Endothelial cell of umbilical vein (primary cell): ENCODE measurements at regions not wholly inside any gene's neighbourhood (a gene's known extent, or its start where the extent isn't known, plus 50 kb on each side); places are given as distances from the start of the nearest gene placed in this dataset.

Experiments
- BruUV-seq: library from RNA; stranded (reverse); fragments of 400-500 nt; replicated peaks from 2 replicates; lab custom pipeline; 2021; lab: Mats Ljungman, UMichigan
- CTCF ChIA-PET: fragments of 300-600, 350-600 bp; sonication (Branson Sonifier 250); formaldehyde crosslinking; loops from one replicate; lab custom pipeline; 2021; ENCODE audit warnings: antibody characterized with exemption, inconsistent platforms; lab: Charles Lee
- POLR2A ChIA-PET: fragments of 300-600, 350-600 bp; sonication (Branson Sonifier 250); formaldehyde crosslinking; loops from one replicate; lab custom pipeline; 2021; ENCODE audit warnings: antibody characterized with exemption, inconsistent platforms; lab: Charles Lee
- DNase-seq: peaks from one replicate; pipeline ENCODE4 v3.0.0-alpha.2; 2011; ENCODE audit warnings: low read depth, low spot score
- FAIRE-seq: peaks from 2 replicates; lab custom pipeline; 2011; peaks lifted over from hg19 to GRCh38; lab: Jason Lieb, UNC
- H2AFZ ChIP-seq: 2 replicates; pipeline ENCODE4 v1.6.0; 2012; ENCODE audit warnings: low read depth, low read length, control low read depth, inconsistent platforms
- H3K27ac ChIP-seq: 2 replicates; pipeline ENCODE4 v1.5.1; 2011; ENCODE audit warnings: low read depth, mild to moderate bottlenecking, control low read depth, low read length, moderate library complexity; ENCODE audit not compliant: insufficient read depth
- H3K27me3 ChIP-seq, 2 experiments: 2 replicates each; pipeline versions ENCODE4 v1.6.0 to v1.6.1; 2011; ENCODE audit warnings: low read length in 2 of 2, mixed read lengths in 1 of 2; ENCODE audit not compliant: control insufficient read depth in 2 of 2, insufficient read depth in 2 of 2
- H3K36me3 ChIP-seq, 2 experiments: 2 replicates in 1 of 2; 3 replicates in 1 of 2; pipeline ENCODE4 v1.5.1; 2011; ENCODE audit warnings: low read length in 2 of 2, mild to moderate bottlenecking in 1 of 2, moderate library complexity in 1 of 2; ENCODE audit not compliant: control insufficient read depth in 2 of 2, insufficient read depth in 2 of 2; ENCODE audit errors: extremely low read depth in 1 of 2
- H3K4me1 ChIP-seq: 3 replicates; pipeline ENCODE4 v1.5.1; 2011; ENCODE audit warnings: mild to moderate bottlenecking, low read length; ENCODE audit not compliant: control insufficient read depth, insufficient read depth; ENCODE audit errors: extremely low read depth
- H3K4me2 ChIP-seq: 2 replicates; pipeline ENCODE4 v1.6.1; 2011; ENCODE audit warnings: low read length, control low read depth, mixed read lengths; ENCODE audit not compliant: insufficient read depth
- H3K4me3 ChIP-seq, 3 experiments: fragments of 200-600 bp in 1 of 3; sonication (generic), shearing (Covaris generic) in 1 of 3; replicated peaks in 1 of 3; 2 replicates each; pipeline ENCODE4 v1.5.1; 2011 to 2016; ENCODE audit warnings: control low read depth in 3 of 3, low read length in 3 of 3, mild to moderate bottlenecking in 2 of 3, inconsistent platforms in 1 of 3, low read depth in 1 of 3, moderate library complexity in 1 of 3; ENCODE audit not compliant: insufficient read depth in 1 of 3
- H3K79me2 ChIP-seq: 2 replicates; pipeline ENCODE4 v1.6.0; 2012; ENCODE audit warnings: low read length, inconsistent platforms; ENCODE audit not compliant: control insufficient read depth, insufficient read depth
- H3K9ac ChIP-seq: replicated peaks from 2 replicates; pipeline ENCODE3; 2011; ENCODE audit warnings: low read length, control low read depth; ENCODE audit not compliant: insufficient read depth; ENCODE audit errors: extremely low read depth
- H3K9me1 ChIP-seq: replicated peaks from 3 replicates; pipeline ENCODE4 v1.6.0; 2011; ENCODE audit warnings: mild to moderate bottlenecking, low read length; ENCODE audit not compliant: control insufficient read depth, insufficient read depth; ENCODE audit errors: extremely low read depth
- H3K9me3 ChIP-seq: replicated peaks from 2 replicates; pipeline ENCODE4 v1.5.1; 2012; ENCODE audit warnings: low read length, inconsistent platforms; ENCODE audit not compliant: control insufficient read depth, insufficient read depth
- H4K20me1 ChIP-seq: replicated peaks from 2 replicates; pipeline ENCODE3; 2011; ENCODE audit warnings: mild to moderate bottlenecking, low read length; ENCODE audit not compliant: control insufficient read depth, insufficient read depth; ENCODE audit errors: extremely low read depth
- CTCF ChIP-seq, 2 donors: IDR thresholded peaks; 1 replicate in 1 of 2; 2 replicates in 1 of 2; pipeline ENCODE4 v1.5.1; 2011; ENCODE audit warnings: low read length in 2 of 2, mild to moderate bottlenecking in 2 of 2, moderate library complexity in 2 of 2, control low read depth in 1 of 2, inconsistent platforms in 1 of 2, low read depth in 1 of 2; ENCODE audit not compliant: insufficient read depth in 1 of 2; ENCODE audit errors: extremely low read depth in 1 of 2
- EZH2 ChIP-seq: IDR thresholded peaks from 2 replicates; pipeline ENCODE4 v1.6.1; 2012; ENCODE audit warnings: borderline replicate concordance, low read depth, mild to moderate bottlenecking, moderate library complexity, low read length, inconsistent platforms; ENCODE audit not compliant: severe bottlenecking
- FOS ChIP-seq: IDR thresholded peaks from 2 replicates; pipeline ENCODE4 v1.6.1; 2011; ENCODE audit warnings: mild to moderate bottlenecking, low read length, moderate library complexity, borderline replicate concordance; ENCODE audit not compliant: insufficient read depth
- GATA2 ChIP-seq: IDR thresholded peaks from 2 replicates; pipeline ENCODE4 v1.7.0; 2011; ENCODE audit warnings: low read depth, mild to moderate bottlenecking, moderate library complexity, mixed read lengths, low read length; ENCODE audit not compliant: insufficient read length, insufficient read depth
- JUN ChIP-seq: IDR thresholded peaks from 2 replicates; pipeline ENCODE4 v1.6.1; 2011; ENCODE audit warnings: borderline replicate concordance, low read depth; ENCODE audit not compliant: insufficient read length, insufficient read depth
- MAX ChIP-seq: IDR thresholded peaks from 2 replicates; pipeline ENCODE4 v1.6.1; 2011; ENCODE audit not compliant: insufficient read depth, insufficient read length
- MYC ChIP-seq: IDR thresholded peaks from one replicate; pipeline ENCODE4 v1.6.1; 2011; ENCODE audit warnings: mild to moderate bottlenecking, low read depth, low read length
- POLR2A ChIP-seq: IDR thresholded peaks from 2 replicates; pipeline ENCODE4 v1.6.1; 2012; ENCODE audit warnings: low read depth, mild to moderate bottlenecking, control low read depth, low read length
- POLR2AphosphoS5 ChIP-seq: IDR thresholded peaks from 2 replicates; pipeline ENCODE4 v1.6.1; 2012; ENCODE audit warnings: low read depth, mild to moderate bottlenecking, control low read depth, low read length, moderate library complexity; ENCODE audit not compliant: insufficient read depth
- dilution Hi-C: fragments of 300-500 bp; cut with MboI; formaldehyde crosslinking; loops from one replicate; pipeline ENCODE4 v1.15.0; 2019; ENCODE audit warnings: low sequenced_read_pairs; ENCODE audit not compliant: extremely low pct_ligation_motif_present
- intact Hi-C: fragments of 100-400 bp; cut with micrococcal nuclease; formaldehyde crosslinking; loops from one replicate; pipeline ENCODE4 v1.10.0; 2022

- TF ChIP-seq MYC (no peak), MAX (no peak), GATA2 (no peak), POLR2A (no peak), FOS (no peak), EZH2 (no peak), JUN (no peak), CTCF (IDR thresholded peaks at IDR 0.05; ENCODE audit: extremely low read depth in 1 of 2, insufficient read depth in 1 of 2, low read depth in 1 of 2, low read length in 2 of 2) (no peak), POLR2AphosphoS5 (no peak)
- Histone ChIP-seq H3K9ac (no peak overlapping the region), H3K4me3 (no peak overlapping the region), H3K27me3 (no peaks in the 10 kb centered on the region), H3K4me2 (no peak overlapping the region), H2AFZ (no peak overlapping the region), H4K20me1 (no peaks in the 10 kb centered on the region), H3K79me2 (no peaks in the 10 kb centered on the region), H3K36me3 (no peaks in the 10 kb centered on the region), H3K4me1 (no peaks in the 10 kb centered on the region), H3K27ac (no peak overlapping the region), H3K9me1 (no peaks in the 10 kb centered on the region), H3K9me3 (no peaks in the 10 kb centered on the region)
- CTCF ChIA-PET: no interaction called here
- intact Hi-C loops (no loop called here), dilution Hi-C loops (no loop called here)
- BruUV-seq: no TSS peak
- no peak for DNase-seq
- POLR2A ChIA-PET: no interaction called here
- FAIRE-seq: no peak
Observed at GRCh38 chr2:48001498-48001897, 95.2 kb upstream of the FBXO11 start.
